ENCODE measurements at regions not wholly inside any gene's neighbourhood (a gene's known extent, or its start where the extent isn't known, plus 50 kb on each side); places are given as distances from the start of the nearest gene placed in this dataset.
"Not testable (repeated sequence)": the region's sequence is repeated elsewhere in the genome, so short reads cannot be mapped to it uniquely, and the experiment has no call there.

DNA sequence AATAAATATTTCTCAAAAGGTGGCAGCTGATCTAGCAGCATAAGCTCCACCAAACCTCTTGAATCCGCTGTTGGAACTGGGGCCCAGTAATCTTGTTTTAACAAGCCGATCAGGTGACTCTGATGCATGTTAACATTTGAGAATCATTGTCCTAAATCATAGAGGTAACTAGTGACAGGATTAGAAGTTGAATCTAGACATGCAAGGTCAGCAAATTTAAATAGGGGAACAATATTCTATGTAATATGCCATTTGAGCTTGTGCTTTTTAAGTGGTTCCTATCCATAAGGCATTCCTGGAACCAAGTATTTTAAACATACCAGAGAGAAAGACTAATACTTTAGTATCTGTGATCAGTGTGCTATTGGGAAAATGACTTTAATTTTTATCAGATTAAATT, 412.8 kb downstream of the PYDC2 start:
- Histone ChIP-seq H3K4me1 (no peaks in the 10 kb centered on the region; the same call in 1 of the 2 replicates), H3K4me3 (no peak overlapping the region), H3K9me3 (no peaks in the 10 kb centered on the region), H3K36me3 (replicated peaks) (no peaks in the 10 kb centered on the region), H3K27me3 (ENCODE audit: low read depth) (no peaks in the 10 kb centered on the region)
- in situ Hi-C loops (cut with MboI; ENCODE audit: low sequenced_read_pairs), result no loop called here
- no peak for DNase-seq (ENCODE audit: low spot score in 2 of 2)

DNA sequence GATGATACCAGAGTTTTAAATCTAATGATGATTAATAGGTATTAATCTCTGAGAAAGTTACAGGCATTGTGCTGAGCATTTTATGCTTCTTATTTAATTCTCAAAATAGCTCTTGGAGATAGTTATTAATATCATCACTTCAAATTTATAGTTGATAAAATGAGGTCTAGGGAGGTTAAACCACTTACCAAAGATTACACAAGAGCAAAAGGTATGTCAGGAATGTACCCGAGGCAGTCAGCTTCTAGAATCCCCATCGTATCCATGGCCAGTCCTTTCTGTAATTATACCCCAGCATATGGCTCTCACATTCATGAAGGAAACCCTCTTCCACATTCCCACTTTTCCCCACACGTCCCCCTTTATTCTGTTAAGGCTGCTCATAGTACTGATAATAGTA, 421.3 kb downstream of the PYDC2 start:
- no peak overlapping the region for H3K4me3 ChIP-seq
- H3K27me3 ChIP-seq (ENCODE audit: low read depth), result no peaks in the 10 kb centered on the region
- DNase-seq (ENCODE audit: low spot score in 2 of 2), result no peak
- H3K36me3 ChIP-seq (replicated peaks), result no peaks in the 10 kb centered on the region
- in situ Hi-C loops (cut with MboI; ENCODE audit: low sequenced_read_pairs), result no loop called here
- H3K4me1 ChIP-seq, result no peaks in the 10 kb centered on the region; the same call in 1 of the 2 replicates
- H3K9me3 ChIP-seq, result no peaks in the 10 kb centered on the region

- Histone ChIP-seq H3K27me3 (ENCODE audit: low read depth) (no peaks in the 10 kb centered on the region), H3K9me3 (no peaks in the 10 kb centered on the region), H3K4me3 (no peak overlapping the region), H3K36me3 (replicated peaks) (no peaks in the 10 kb centered on the region), H3K4me1 (no peaks in the 10 kb centered on the region)
- in situ Hi-C loops (cut with MboI; ENCODE audit: low sequenced_read_pairs), result no loop called here
- DNase-seq (ENCODE audit: low spot score in 2 of 2), result no peak
Observed at GRCh38 chr3:191884132-191884531, 423.2 kb downstream of the PYDC2 start.

DNA sequence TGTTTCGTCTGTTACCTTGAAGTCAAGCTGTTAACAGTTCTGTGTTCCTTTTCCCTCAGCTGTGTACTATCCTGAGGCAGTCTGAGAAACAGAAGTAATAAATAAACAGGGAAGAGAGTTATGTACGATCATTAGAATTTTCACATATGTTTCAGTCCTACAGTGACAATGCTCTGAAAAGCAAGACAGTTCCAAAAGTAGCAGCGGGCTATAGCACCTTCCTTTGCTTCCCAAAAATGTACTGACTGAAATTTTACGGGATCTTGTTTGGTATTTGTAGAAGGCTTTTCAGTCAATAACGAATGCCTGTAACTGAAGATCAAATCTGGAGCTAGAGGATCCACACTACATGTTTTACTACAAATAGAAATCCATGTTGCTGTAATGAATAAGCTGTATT, 428.1 kb downstream of the PYDC2 start:
- H3K27me3 ChIP-seq (ENCODE audit: low read depth), result no peaks in the 10 kb centered on the region

DNA sequence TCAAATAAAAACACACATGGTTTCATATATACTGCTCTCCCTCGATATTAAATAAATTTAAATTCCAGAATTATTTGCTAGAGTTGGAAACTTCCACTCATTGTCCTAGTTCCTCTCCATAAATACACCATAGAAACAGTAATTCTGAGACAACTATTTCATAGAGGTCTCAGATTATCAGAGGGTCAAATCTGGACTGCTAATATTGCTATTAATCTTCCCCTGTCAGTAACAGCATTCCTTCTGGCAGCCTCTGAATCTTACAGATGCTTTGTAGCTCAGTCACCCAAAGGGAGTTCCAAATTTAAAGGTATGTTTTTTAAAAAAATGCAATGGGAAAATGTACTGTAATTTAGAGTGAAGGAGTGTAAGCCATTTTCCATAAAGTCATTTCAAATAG, 428.8 kb downstream of the PYDC2 start:
- Histone ChIP-seq H3K4me3 (no peak overlapping the region), H3K36me3 (replicated peaks) (no peaks in the 10 kb centered on the region), H3K9me3 (no peaks in the 10 kb centered on the region), H3K4me1 (peaks cover 7% of the 10 kb centered on the region), H3K27me3 (ENCODE audit: low read depth) (no peaks in the 10 kb centered on the region)
- DNase-seq (ENCODE audit: low spot score in 2 of 2), result no peak
- in situ Hi-C loops (cut with MboI; ENCODE audit: low sequenced_read_pairs), result no loop called here

More for the DNA sequence above, 428.1 kb downstream of the PYDC2 start:
- in situ Hi-C loops (cut with MboI; ENCODE audit: low sequenced_read_pairs), result no loop called here
- Histone ChIP-seq H3K9me3 (no peaks in the 10 kb centered on the region), H3K4me3 (no peak overlapping the region), H3K36me3 (replicated peaks) (no peaks in the 10 kb centered on the region), H3K4me1 (peaks cover under 1% of the 10 kb centered on the region; the same call in 1 of the 2 replicates)
- DNase-seq (ENCODE audit: low spot score in 2 of 2), result no peak

DNA sequence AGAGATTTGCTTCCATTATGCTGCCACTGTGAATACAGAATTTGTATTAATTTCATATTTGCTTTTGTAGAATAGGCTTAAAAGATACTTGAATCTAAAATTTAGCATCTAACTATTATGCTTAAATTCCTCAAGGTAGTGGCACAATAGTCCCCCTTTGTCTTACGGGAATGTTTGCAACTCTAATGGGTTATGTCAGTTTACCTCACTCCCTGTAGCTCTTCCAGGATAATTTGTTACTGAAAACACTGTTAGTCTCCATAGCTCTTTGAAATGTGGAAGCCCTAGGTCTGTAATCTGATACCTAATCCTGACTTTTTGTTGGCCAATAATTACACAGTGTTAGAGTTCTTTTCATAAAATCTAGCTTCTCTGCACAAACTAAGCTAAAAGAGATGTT, 433.4 kb downstream of the PYDC2 start:
- in situ Hi-C loops (cut with MboI; ENCODE audit: low sequenced_read_pairs), result no loop called here
- H3K4me1 ChIP-seq, result peaks cover 11% of the 10 kb centered on the region
- H3K36me3 ChIP-seq (replicated peaks), result no peaks in the 10 kb centered on the region
- H3K27me3 ChIP-seq (ENCODE audit: low read depth), result no peaks in the 10 kb centered on the region
- DNase-seq (ENCODE audit: low spot score in 2 of 2), result peak in 1 of 2 experiments; percentile 16
- H3K9me3 ChIP-seq, result no peaks in the 10 kb centered on the region
- no peak overlapping the region for H3K4me3 ChIP-seq

DNA sequence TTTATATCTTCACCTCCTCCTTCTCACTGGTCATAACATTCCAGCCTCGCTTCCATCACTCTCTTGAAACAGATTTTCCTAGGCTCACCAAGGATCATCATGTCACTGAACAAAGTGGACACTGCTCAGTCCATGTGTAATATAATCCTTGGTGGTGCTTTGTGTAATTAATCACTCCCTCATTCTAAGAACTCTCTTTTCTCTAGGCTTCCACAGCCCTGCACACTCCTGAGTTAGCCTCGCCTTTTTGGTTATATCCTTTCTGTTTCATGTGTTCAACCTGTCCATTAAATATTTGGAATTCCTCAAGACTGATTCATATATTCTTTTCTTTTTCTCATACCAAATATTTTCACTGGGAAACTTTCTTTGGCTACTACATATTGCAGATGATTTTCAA, 440.8 kb downstream of the PYDC2 start:
- H3K27me3 ChIP-seq (ENCODE audit: low read depth), result no peaks in the 10 kb centered on the region
- no peaks in the 10 kb centered on the region for H3K4me1 ChIP-seq
- H3K9me3 ChIP-seq, result no peaks in the 10 kb centered on the region
- H3K4me3 ChIP-seq, result no peak overlapping the region
- in situ Hi-C loops (cut with MboI; ENCODE audit: low sequenced_read_pairs), result no loop called here
- no peak for DNase-seq (ENCODE audit: low spot score in 2 of 2)
- no peaks in the 10 kb centered on the region for H3K36me3 ChIP-seq (replicated peaks)

DNA sequence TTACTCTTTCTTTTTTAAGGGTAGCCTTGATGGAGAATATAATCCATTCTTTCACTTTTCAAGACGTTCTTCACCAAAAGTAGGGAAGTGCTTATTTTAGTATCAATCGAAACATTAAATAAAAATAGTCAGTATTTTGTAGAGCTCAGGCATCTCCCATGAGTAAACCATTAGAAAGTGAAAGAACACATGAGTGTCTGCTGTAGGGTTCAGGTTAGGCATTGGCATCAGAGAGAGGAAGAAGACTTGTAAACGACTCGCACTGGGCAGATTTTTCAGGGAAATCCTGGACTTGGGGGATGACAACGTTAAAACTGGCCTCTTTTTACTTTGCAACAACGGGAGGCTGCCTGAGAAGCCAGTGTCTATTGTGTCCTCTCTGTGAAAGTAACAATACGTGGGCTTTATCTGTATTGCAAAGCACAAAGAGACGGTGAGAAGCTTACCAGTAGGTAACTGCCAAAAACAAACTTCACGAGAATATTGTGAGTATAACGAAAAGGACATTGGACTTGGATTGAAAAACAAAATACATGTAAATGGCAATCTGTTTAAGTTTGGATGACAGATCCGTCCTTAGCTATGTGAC, 451.7 kb downstream of the PYDC2 start:
- DNase-seq (ENCODE audit: low spot score in 2 of 2), result no peak
- in situ Hi-C loops (cut with MboI; ENCODE audit: low sequenced_read_pairs), result no loop called here
- Histone ChIP-seq H3K9me3 (no peaks in the 10 kb centered on the region), H3K4me3 (no peak overlapping the region), H3K27me3 (ENCODE audit: low read depth) (no peaks in the 10 kb centered on the region), H3K4me1 (no peaks in the 10 kb centered on the region; the same call in 1 of the 2 replicates), H3K36me3 (replicated peaks) (no peaks in the 10 kb centered on the region)

- Histone ChIP-seq H3K4me1 (no peaks in the 10 kb centered on the region; the same call in 1 of the 2 replicates), H3K4me3 (no peak overlapping the region), H3K9me3 (no peaks in the 10 kb centered on the region), H3K27me3 (ENCODE audit: low read depth) (no peaks in the 10 kb centered on the region), H3K36me3 (replicated peaks) (no peaks in the 10 kb centered on the region)
- in situ Hi-C loops (cut with MboI; ENCODE audit: low sequenced_read_pairs), result no loop called here
- no peak for DNase-seq (ENCODE audit: low spot score in 2 of 2)
Observed at GRCh38 chr3:191915712-191916111, 454.7 kb downstream of the PYDC2 start.

DNA sequence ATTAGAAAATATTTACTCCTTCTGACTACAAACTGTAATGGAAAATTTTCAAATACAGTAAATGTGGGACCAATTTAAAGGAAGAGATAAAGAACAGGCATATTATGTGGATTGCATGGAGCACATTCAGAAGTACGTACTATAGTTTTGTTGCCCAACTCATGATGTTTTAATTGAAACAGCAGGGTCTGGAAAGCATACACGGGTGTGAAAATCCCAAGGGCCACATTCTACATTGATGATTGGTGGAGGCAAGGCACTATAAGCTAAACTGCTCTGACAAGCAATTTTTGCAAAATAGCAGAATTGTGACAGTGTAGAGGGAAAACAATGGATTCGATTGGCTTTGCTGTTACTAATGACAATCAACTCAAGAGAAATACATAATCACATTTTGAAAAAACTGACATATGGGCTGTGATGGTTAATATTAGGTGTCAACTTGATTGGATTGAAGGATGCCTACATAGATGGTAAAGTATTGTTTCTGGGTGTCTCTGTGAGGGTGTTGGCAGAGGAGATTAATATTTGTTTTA, 458.6 kb downstream of the PYDC2 start:
- H3K9me3 ChIP-seq, result no peaks in the 10 kb centered on the region

DNA sequence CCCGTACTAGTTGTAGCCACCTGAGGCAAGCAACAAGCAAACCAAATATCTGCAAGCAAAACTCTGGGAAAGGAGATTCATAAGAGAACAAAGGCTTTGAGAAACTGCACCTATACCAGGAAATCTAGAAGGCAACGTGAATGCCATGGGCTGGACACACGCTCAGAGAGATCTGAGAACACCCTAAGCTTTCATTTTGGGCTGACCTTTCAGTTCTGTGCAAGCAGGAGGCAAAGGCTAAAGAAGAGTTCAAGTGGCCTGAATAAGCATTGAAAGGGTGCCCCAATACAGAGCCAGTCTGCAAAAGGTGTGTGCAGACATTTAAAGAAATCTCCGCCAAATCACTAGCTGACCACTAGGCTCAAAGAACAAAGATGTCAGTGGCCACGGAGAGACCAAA, 461.6 kb downstream of the PYDC2 start:
- no peaks in the 10 kb centered on the region for H3K4me1 ChIP-seq
- DNase-seq (ENCODE audit: low spot score in 2 of 2), result no peak
- no peak overlapping the region for H3K4me3 ChIP-seq
- in situ Hi-C loops (cut with MboI; ENCODE audit: low sequenced_read_pairs), result no loop called here
- no peaks in the 10 kb centered on the region for H3K27me3 ChIP-seq (ENCODE audit: low read depth)
- H3K36me3 ChIP-seq (replicated peaks), result no peaks in the 10 kb centered on the region
- H3K9me3 ChIP-seq, result no peaks in the 10 kb centered on the region

More for the DNA sequence above, 458.6 kb downstream of the PYDC2 start:
- H3K27me3 ChIP-seq (ENCODE audit: low read depth), result no peaks in the 10 kb centered on the region
- H3K4me1 ChIP-seq, result no peaks in the 10 kb centered on the region
- no peaks in the 10 kb centered on the region for H3K36me3 ChIP-seq (replicated peaks)
- H3K4me3 ChIP-seq, result no peak overlapping the region
- no peak for DNase-seq (ENCODE audit: low spot score in 2 of 2)
- in situ Hi-C loops (cut with MboI; ENCODE audit: low sequenced_read_pairs), result no loop called here

DNA sequence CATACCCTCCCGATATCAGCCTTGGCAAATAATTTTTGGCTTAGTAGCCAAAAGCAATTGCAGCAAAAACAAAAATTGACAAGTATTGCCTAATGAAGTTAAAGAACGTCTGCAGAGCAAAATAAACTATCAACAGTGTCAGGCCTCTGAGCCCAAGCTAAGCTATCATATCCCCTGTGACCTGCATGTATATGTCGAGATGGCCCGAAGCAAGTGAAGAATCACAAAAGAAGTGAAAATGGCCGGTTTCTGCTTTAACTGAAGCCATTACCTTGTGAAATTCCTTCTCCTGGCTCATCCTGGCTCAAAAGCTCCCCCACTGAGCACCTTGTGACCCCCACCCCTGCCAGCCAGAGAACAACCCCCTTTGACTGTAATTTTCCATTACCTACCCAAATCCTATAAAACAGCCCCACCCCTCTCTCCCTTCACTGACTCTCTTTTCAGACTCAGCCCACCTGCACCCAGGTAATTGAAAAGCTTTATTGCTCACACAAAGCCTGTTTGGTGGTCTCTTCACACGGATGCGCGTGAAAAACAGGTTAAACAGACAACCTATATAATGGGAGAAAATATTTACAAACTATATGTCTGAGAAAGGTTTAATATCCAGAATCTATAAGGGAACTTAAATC, 466.3 kb downstream of the PYDC2 start:
- H3K9me3 ChIP-seq; in situ Hi-C loops (cut with MboI; ENCODE audit: low sequenced_read_pairs); H3K4me1 ChIP-seq; H3K4me3 ChIP-seq; DNase-seq (ENCODE audit: low spot score in 2 of 2); H3K27me3 ChIP-seq (ENCODE audit: low read depth); H3K36me3 ChIP-seq (replicated peaks): not testable (repeated sequence)

DNA sequence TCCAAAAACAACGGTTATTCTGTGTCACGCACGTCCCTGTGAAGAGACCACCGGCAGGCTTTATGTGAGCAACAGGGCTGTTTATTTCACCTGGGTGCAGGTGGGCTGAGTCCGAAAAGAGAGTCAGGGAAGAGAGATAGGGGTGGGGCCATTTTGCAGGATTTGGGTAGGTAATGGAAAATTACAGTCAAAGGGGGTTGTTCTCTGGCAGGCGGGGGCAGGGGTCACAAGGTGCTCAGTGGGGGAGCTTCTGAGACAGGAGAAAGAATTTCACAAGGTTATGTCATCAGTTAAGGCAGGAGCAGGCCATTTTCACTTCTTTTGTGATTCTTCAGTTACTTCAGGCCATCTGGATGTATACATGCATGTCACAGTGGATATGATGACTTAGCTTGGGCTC, 467.0 kb downstream of the PYDC2 start:
- H3K27me3 ChIP-seq (ENCODE audit: low read depth); H3K4me3 ChIP-seq; in situ Hi-C loops (cut with MboI; ENCODE audit: low sequenced_read_pairs); H3K36me3 ChIP-seq (replicated peaks); H3K4me1 ChIP-seq; DNase-seq (ENCODE audit: low spot score in 2 of 2); H3K9me3 ChIP-seq: not testable (repeated sequence)

DNA sequence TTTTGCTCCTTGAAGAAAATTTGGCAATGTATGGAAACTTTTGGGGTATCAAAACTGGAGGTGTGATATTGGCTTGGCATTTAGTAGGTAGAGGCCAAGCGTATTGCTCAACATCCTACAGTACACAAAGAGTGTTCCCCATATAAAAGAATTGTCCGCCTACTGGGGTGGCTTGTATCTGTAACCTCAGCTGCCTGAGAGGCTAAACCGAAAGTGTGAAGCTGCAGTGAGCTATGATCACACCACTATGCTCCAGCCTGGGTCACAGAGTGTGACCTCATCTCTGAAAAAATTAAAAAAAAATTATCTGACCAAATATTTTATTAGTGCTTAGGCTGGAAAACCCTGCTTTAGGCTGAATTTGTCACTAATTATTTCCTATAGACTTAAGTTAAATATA, 483.9 kb downstream of the PYDC2 start:
- in situ Hi-C loops (cut with MboI; ENCODE audit: low sequenced_read_pairs), result no loop called here
- Histone ChIP-seq H3K27me3 (ENCODE audit: low read depth) (no peaks in the 10 kb centered on the region), H3K36me3 (replicated peaks) (no peaks in the 10 kb centered on the region), H3K4me1 (no peaks in the 10 kb centered on the region), H3K4me3 (no peak overlapping the region), H3K9me3 (no peaks in the 10 kb centered on the region)
- no peak for DNase-seq (ENCODE audit: low spot score in 2 of 2)
